ENCODE measurements at regions not wholly inside any gene's neighbourhood (a gene's known extent, or its start where the extent isn't known, plus 50 kb on each side); places are given as distances from the start of the nearest gene placed in this dataset.

DNA sequence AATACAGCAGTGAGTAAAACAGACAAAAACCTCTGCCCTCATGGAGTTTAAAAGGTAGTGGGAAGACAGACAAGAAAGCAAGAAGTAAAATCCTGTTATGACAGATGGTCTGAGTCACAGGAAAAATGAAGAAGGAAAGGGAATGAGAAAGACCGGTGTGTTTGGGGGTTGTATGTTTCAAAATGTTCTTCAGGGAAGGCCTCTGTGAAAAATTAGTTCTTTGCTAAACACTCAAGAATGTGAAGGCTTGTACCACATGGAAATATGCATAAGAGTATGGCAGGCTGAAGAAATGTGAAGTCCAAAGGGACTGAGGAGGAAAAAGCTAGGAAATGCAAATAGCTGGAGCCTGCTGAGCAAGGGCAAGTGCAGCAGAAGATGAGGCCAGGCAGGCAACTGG, 315.9 kb upstream of the SEMA3A start:
- Mint-ChIP-seq H3K9me3 (no peaks in the 10 kb centered on the region), H3K36me3 (ENCODE audit: insufficient read depth in 2 of 2) (no peaks in the 10 kb centered on the region), H3K4me1 (ENCODE audit: low read depth) (no peaks in the 10 kb centered on the region), H3K27ac (no peak overlapping the region), H3K4me3 (no peak overlapping the region), H3K27me3 (ENCODE audit: low read depth) (no peaks in the 10 kb centered on the region)
- ATAC-seq (replicated peaks in 1 of 2) (no peak), DNase-seq (no peak)

DNA sequence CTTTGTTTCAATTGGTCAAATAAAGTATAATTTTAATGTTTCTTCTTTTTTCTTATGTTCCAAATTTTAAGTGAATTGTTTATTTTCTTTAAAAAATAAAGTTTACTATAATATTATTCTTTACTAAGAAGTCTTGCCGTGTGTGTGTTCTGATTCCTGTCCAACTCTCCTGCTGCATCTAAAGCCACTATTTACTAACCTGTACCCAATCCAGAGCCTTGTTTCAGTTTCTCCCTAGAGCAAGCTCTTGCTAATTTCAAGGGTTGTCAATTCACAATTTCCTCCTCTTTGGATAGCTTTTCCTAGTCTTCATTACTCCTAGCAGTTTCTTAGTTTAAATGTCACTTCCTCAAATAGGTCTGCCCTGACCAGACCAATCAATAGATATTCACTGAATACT, 314.9 kb upstream of the SEMA3A start:
- ATAC-seq (replicated peaks in 1 of 2) (no peak), DNase-seq (no peak)
- H3K9me3 Mint-ChIP-seq = no peaks in the 10 kb centered on the region
- H3K36me3 Mint-ChIP-seq (ENCODE audit: insufficient read depth in 2 of 2) = no peaks in the 10 kb centered on the region
- H3K27me3 Mint-ChIP-seq (ENCODE audit: low read depth) = no peaks in the 10 kb centered on the region
- no peak overlapping the region for H3K4me3 Mint-ChIP-seq
- no peak overlapping the region for H3K27ac Mint-ChIP-seq
- no peaks in the 10 kb centered on the region for H3K4me1 Mint-ChIP-seq (ENCODE audit: low read depth)

DNA sequence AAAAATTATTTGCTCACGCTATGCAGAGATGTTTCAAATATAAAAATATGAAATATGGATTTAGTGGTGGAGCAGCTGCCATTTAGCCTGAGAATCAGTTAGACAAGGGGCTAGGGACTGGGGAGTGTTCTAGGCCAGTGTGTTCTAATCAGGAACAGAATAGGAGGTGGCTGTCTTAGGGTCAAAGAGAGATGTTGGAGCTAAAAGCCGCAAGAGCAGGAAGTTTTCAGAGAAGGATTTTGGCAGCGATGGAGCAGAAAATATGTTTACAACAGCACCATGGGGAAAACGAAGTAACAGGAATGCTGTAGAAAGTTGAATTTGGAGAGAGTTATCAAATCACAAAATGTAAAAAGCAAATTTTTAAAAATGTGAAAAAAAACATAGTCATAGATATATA, 314.0 kb upstream of the SEMA3A start:
- Mint-ChIP-seq H3K27me3 (ENCODE audit: low read depth) (no peaks in the 10 kb centered on the region), H3K27ac (no peak overlapping the region), H3K4me3 (no peak overlapping the region), H3K9me3 (no peaks in the 10 kb centered on the region), H3K4me1 (ENCODE audit: low read depth) (no peaks in the 10 kb centered on the region), H3K36me3 (ENCODE audit: insufficient read depth in 2 of 2) (no peaks in the 10 kb centered on the region)
- DNase-seq (no peak), ATAC-seq (replicated peaks in 1 of 2) (no peak)

DNA sequence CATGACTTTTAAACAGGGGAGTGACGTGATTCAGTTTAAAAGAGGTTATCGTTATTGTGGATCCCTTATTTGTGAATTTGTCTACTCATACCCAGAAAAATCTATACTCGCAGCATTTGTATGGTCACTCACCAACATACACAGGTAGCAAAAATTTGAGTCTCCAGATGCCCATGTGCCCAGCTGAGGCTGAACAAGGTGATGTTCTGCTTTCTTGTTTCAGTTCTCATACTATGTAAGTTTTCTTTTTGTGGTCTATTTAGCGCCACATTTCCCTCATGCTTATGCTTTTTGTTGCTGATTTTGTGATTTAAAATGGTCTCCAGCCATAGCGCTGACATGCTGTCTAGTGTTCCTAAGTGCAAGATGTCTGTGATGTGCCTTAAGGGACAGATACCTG, 312.9 kb upstream of the SEMA3A start:
- H3K4me1 Mint-ChIP-seq (ENCODE audit: low read depth) = no peaks in the 10 kb centered on the region
- H3K9me3 Mint-ChIP-seq = no peaks in the 10 kb centered on the region
- no peaks in the 10 kb centered on the region for H3K27me3 Mint-ChIP-seq (ENCODE audit: low read depth)
- ATAC-seq (replicated peaks in 1 of 2) (no peak), DNase-seq (no peak)
- H3K4me3 Mint-ChIP-seq = no peak overlapping the region
- H3K27ac Mint-ChIP-seq = no peak overlapping the region
- H3K36me3 Mint-ChIP-seq (ENCODE audit: insufficient read depth in 2 of 2) = no peaks in the 10 kb centered on the region

- no peak overlapping the region for H3K27ac Mint-ChIP-seq
- H3K36me3 Mint-ChIP-seq (ENCODE audit: insufficient read depth in 2 of 2) = no peaks in the 10 kb centered on the region
- no peak for ATAC-seq (replicated peaks in 1 of 2)
- peaks cover 6% of the 10 kb centered on the region for H3K27me3 Mint-ChIP-seq (ENCODE audit: low read depth)
- no peak overlapping the region for H3K4me3 Mint-ChIP-seq
- DNase-seq = no peak
- H3K9me3 Mint-ChIP-seq = peaks cover 0 to 2% of the 10 kb centered on the region in 2 donors
- H3K4me1 Mint-ChIP-seq (ENCODE audit: low read depth) = no peaks in the 10 kb centered on the region
Observed at GRCh38 chr7:84506151-84506550, 311.6 kb upstream of the SEMA3A start.

- Mint-ChIP-seq H3K36me3 (ENCODE audit: insufficient read depth in 2 of 2) (no peaks in the 10 kb centered on the region), H3K9me3 (peaks cover 0 to 2% of the 10 kb centered on the region in 2 donors), H3K27me3 (ENCODE audit: low read depth) (peaks cover 9% of the 10 kb centered on the region), H3K27ac (no peak overlapping the region), H3K4me1 (ENCODE audit: low read depth) (no peaks in the 10 kb centered on the region), H3K4me3 (no peak overlapping the region)
- ATAC-seq (replicated peaks in 1 of 2) (no peak), DNase-seq (no peak)
Observed at GRCh38 chr7:84502239-84502638, 307.6 kb upstream of the SEMA3A start.

DNA sequence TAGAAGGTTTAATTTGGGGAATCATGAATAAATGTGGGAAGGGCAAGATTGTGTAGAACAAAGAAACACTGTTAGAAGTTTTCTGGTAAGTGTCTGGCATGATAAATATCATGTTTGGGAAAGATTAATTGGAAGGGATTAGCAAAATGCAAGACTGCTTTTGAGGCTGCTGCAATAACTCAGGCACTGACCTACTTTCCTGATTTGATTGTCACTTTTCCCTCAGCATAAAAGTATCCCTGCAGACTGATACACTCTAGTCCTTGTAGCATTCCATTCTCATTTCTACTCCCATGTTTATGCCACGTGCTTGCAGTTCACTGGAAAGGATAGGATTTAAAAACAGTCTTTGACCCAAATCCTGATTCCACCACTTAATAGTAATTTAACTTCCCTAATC, 303.3 kb upstream of the SEMA3A start:
- Mint-ChIP-seq H3K36me3 (ENCODE audit: insufficient read depth in 2 of 2) (no peaks in the 10 kb centered on the region), H3K27me3 (ENCODE audit: low read depth) (peaks cover 9% of the 10 kb centered on the region), H3K27ac (no peak overlapping the region), H3K9me3 (peaks cover 0 to 2% of the 10 kb centered on the region in 2 donors), H3K4me1 (ENCODE audit: low read depth) (no peaks in the 10 kb centered on the region), H3K4me3 (no peak overlapping the region)
- ATAC-seq (replicated peaks in 1 of 2) (no peak), DNase-seq (no peak)

GRCh38 chr7:84495128-84495527, 300.5 kb upstream of the SEMA3A start:
- Mint-ChIP-seq H3K27ac (no peak overlapping the region), H3K27me3 (ENCODE audit: low read depth) (no peaks in the 10 kb centered on the region), H3K36me3 (ENCODE audit: insufficient read depth in 2 of 2) (no peaks in the 10 kb centered on the region), H3K4me3 (no peak overlapping the region), H3K4me1 (ENCODE audit: low read depth) (no peaks in the 10 kb centered on the region), H3K9me3 (no peaks in the 10 kb centered on the region)
- DNase-seq = no peak
- no peak for ATAC-seq (replicated peaks in 1 of 2)

- DNase-seq (no peak), ATAC-seq (replicated peaks in 1 of 2) (no peak)
- Mint-ChIP-seq H3K4me3 (no peak overlapping the region), H3K27ac (no peak overlapping the region), H3K9me3 (no peaks in the 10 kb centered on the region), H3K36me3 (ENCODE audit: insufficient read depth in 2 of 2) (no peaks in the 10 kb centered on the region), H3K27me3 (ENCODE audit: low read depth) (no peaks in the 10 kb centered on the region), H3K4me1 (ENCODE audit: low read depth) (no peaks in the 10 kb centered on the region)
Observed at GRCh38 chr7:84492098-84493034, 297.8 kb upstream of the SEMA3A start.

DNA sequence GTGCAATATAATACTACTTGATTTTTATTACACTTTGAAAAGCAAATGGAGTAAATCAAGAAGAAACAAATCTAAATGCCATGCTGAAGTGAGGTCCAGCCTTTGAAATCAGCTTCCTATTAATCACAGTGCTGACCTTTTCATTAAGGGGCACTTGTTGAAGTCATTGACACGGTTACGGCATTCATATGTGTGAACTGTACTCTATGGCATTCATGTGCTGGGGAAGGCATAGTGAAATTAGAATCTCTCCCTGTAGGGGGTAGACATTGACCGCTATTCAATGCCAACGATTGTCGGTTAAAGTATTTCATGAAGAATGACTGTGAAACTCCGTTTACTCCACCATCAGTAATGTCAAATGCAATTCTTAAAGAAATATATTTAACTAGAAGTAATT, 296.1 kb upstream of the SEMA3A start:
- H3K27me3 Mint-ChIP-seq (ENCODE audit: low read depth) = no peaks in the 10 kb centered on the region
- no peaks in the 10 kb centered on the region for H3K9me3 Mint-ChIP-seq
- DNase-seq (no peak), ATAC-seq (replicated peaks in 1 of 2) (no peak)
- H3K4me3 Mint-ChIP-seq = no peak overlapping the region
- H3K36me3 Mint-ChIP-seq (ENCODE audit: insufficient read depth in 2 of 2) = no peaks in the 10 kb centered on the region
- H3K27ac Mint-ChIP-seq = no peak overlapping the region
- no peaks in the 10 kb centered on the region for H3K4me1 Mint-ChIP-seq (ENCODE audit: low read depth)

DNA sequence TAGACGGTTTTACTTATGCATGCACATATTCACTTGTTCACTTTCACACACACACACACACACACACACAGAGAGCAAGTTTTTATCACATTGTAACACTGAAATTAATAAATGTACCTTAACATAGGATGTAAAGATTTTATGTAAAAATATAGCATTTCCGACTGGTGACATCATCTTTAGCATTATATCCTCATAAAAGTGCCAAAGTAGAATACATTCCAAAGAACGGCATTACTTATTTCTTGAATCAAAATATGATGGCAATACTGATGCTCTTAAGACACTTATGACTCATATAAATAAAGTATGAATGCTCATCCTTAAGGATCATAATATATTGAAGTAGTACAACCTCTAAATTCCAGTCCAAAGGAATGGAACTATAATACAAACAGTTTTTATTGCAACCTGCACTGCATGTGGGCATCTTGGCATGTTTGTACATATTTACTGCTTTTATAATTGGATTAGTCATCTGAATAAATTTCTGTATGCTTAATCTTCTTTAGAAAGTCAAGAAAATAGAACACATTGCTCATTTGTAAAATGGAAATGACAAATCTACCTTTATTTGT, 290.0 kb upstream of the SEMA3A start:
- Mint-ChIP-seq H3K36me3 (ENCODE audit: insufficient read depth in 2 of 2) (no peaks in the 10 kb centered on the region), H3K9me3 (no peaks in the 10 kb centered on the region), H3K4me3 (no peak overlapping the region), H3K4me1 (ENCODE audit: low read depth) (no peaks in the 10 kb centered on the region), H3K27ac (no peak overlapping the region), H3K27me3 (ENCODE audit: low read depth) (no peaks in the 10 kb centered on the region)
- DNase-seq = no peak
- ATAC-seq (replicated peaks in 1 of 2) = no peak

- Mint-ChIP-seq H3K27ac (no peak overlapping the region), H3K9me3 (no peaks in the 10 kb centered on the region), H3K36me3 (ENCODE audit: insufficient read depth in 2 of 2) (no peaks in the 10 kb centered on the region)
Observed at GRCh38 chr7:84482476-84482875, 287.9 kb upstream of the SEMA3A start.

DNA sequence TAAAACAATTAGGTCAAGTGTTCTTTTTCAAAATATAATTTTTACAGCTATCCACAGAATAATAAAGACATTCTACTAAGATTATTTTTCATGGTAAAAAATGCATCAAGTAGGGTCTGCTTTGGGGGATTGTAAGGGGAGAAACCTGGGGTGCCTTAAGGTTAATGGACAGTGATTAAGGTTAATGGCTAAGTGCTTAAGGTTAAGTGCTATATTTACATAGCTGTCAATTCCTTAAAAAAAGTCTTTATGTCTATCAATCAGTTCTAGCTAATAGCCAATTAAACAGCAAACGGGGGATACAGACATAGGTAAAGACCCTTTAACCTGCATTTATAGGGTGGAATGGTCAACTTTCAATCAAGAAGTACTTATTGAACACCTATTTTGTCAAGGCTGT, 284.5 kb upstream of the SEMA3A start:
- Mint-ChIP-seq H3K27ac (no peak overlapping the region), H3K4me1 (ENCODE audit: low read depth) (no peaks in the 10 kb centered on the region), H3K27me3 (ENCODE audit: low read depth) (no peaks in the 10 kb centered on the region), H3K9me3 (no peaks in the 10 kb centered on the region), H3K4me3 (no peak overlapping the region), H3K36me3 (ENCODE audit: insufficient read depth in 2 of 2) (no peaks in the 10 kb centered on the region)
- DNase-seq (no peak), ATAC-seq (replicated peaks in 1 of 2) (no peak)

More at GRCh38 chr7:84482476-84482875, 287.9 kb upstream of the SEMA3A start:
- no peak for ATAC-seq (replicated peaks in 1 of 2)
- H3K4me3 Mint-ChIP-seq = no peak overlapping the region
- H3K27me3 Mint-ChIP-seq (ENCODE audit: low read depth) = no peaks in the 10 kb centered on the region
- H3K4me1 Mint-ChIP-seq (ENCODE audit: low read depth) = no peaks in the 10 kb centered on the region
- no peak for DNase-seq
